Keratinocyte (primary cell): ENCODE measurements at regions not wholly inside any gene's neighbourhood (a gene's known extent, or its start where the extent isn't known, plus 50 kb on each side); places are given as distances from the start of the nearest gene placed in this dataset.

Experiments
- CTCF ChIP-seq, 3 experiments: IDR thresholded peaks in 1 of 3; conservative IDR thresholded peaks in 1 of 3; optimal IDR thresholded peaks in 1 of 3; 2 replicates in 2 of 3; 3 replicates in 1 of 3; pipeline versions ENCODE3 to v1.5.1; 2011; ENCODE audit warnings: low read length in 3 of 3, mild to moderate bottlenecking in 3 of 3, moderate library complexity in 2 of 3, control low read depth in 1 of 3, inconsistent platforms in 1 of 3; ENCODE audit not compliant: insufficient read depth in 2 of 3; ENCODE audit errors: extremely low read depth in 1 of 3
- EZH2 ChIP-seq: IDR thresholded peaks from one replicate; pipeline ENCODE4 v1.6.1; 2012; ENCODE audit warnings: inconsistent platforms, mild to moderate bottlenecking, low read length, moderate library complexity

GRCh38 chr5:102040326-102040725, 255.8 kb downstream of the SLCO4C1 start:
- TF ChIP-seq CTCF (optimal IDR thresholded peaks at IDR 0.05 in 1 of 3, IDR thresholded peaks at IDR 0.05 in 1 of 3, conservative IDR thresholded peaks at IDR 0.05 in 1 of 3; ENCODE audit: extremely low read depth in 1 of 3, insufficient read depth in 2 of 3, low read length in 3 of 3), result no peak
- TF ChIP-seq EZH2, result no peak
